Right cardiac atrium (tissue), 5 donors: ENCODE measurements at regions not wholly inside any gene's neighbourhood (a gene's known extent, or its start where the extent isn't known, plus 50 kb on each side); places are given as distances from the start of the nearest gene placed in this dataset.

ENCODE experiments used
- ATAC-seq, 2 donors: fragments of 200-7000 bp; cut with Tn5 transposase; one replicate each; pipeline versions ENCODE4 v1.8.0 to v1.9.1; 2020; ENCODE audit warnings: moderate library complexity in 2 of 2, mild to moderate bottlenecking in 1 of 2
- DNase-seq, 3 donors: peaks; one replicate each; pipeline ENCODE4 v3.0.0-alpha.2; 2020
- H3K27ac ChIP-seq: one replicate; pipeline ENCODE4 v1.5.1; 2013; ENCODE audit warnings: mild to moderate bottlenecking, low read length, control low read depth, moderate library complexity
- H3K27me3 ChIP-seq: one replicate; pipeline ENCODE4 v1.6.1; 2013; ENCODE audit not compliant: control insufficient read depth, insufficient read depth
- H3K4me1 ChIP-seq: one replicate; pipeline ENCODE4 v1.6.1; 2013; ENCODE audit warnings: low read length; ENCODE audit not compliant: control insufficient read depth, insufficient read depth
- H3K4me3 ChIP-seq: one replicate; pipeline ENCODE4 v1.5.1; 2013; ENCODE audit warnings: low read length, control low read depth
- H3K9me3 ChIP-seq: one replicate; pipeline ENCODE4 v1.6.1; 2013; ENCODE audit warnings: low read length; ENCODE audit not compliant: control insufficient read depth
- WGBS: extraction: QIAGEN DNeasy Blood & Tissue Kit; methylation state at CpG from one replicate; pipeline ENCODE4 v1.1.7; 2013; 5-methylcytosine and 5-hydroxymethylcytosine counted together
- intact Hi-C, 4 donors: fragments of 100-400 bp; cut with DNase I; formaldehyde crosslinking; loops; one replicate each; pipeline versions ENCODE4 v1.11.0 to v1.14.0; 2022 to 2023
- donor health status: healthy with polysubstance abuse.
- donor health status: DM: no; HTN: yes; CAD: no.
- donor health status: DM: no; HTN: no; CAD: no.
- donor health status: DM: no; HTN: yes; CAD: no; lungs with severe emphysema.
- donor health status: DM: yes; HTN: yes; CAD: no.

- Histone ChIP-seq H3K27me3 (no peaks in the 10 kb centered on the region), H3K9me3 (no peaks in the 10 kb centered on the region), H3K4me1 (no peaks in the 10 kb centered on the region), H3K4me3 (no peak overlapping the region), H3K27ac (no peak overlapping the region)
- intact Hi-C loops, result no loop called here
- ATAC-seq, result no peak
- 88% methylated on average over 7 of the region's 7 CpGs for WGBS
- no peak for DNase-seq
Measured at GRCh38 chr6:1113916-1114540, 197.9 kb upstream of the FOXQ1 start.

GRCh38 chr6:1111361-1111760, 200.5 kb upstream of the FOXQ1 start:
- ATAC-seq (no peak), DNase-seq (no peak)
- Histone ChIP-seq H3K4me1 (no peaks in the 10 kb centered on the region), H3K27ac (no peak overlapping the region), H3K27me3 (no peaks in the 10 kb centered on the region), H3K4me3 (no peak overlapping the region), H3K9me3 (no peaks in the 10 kb centered on the region)
- WGBS, result 66% methylated on average over 6 of the region's 6 CpGs
- intact Hi-C loops, result no loop called here

GRCh38 chr6:1110941-1111349, 201.0 kb upstream of the FOXQ1 start:
- no peaks in the 10 kb centered on the region for H3K27me3 ChIP-seq
- H3K4me3 ChIP-seq, result no peak overlapping the region
- intact Hi-C loops, result no loop called here
- no peaks in the 10 kb centered on the region for H3K4me1 ChIP-seq
- H3K27ac ChIP-seq, result no peak overlapping the region
- DNase-seq (no peak), ATAC-seq (no peak)
- 74% methylated on average over 12 of the region's 12 CpGs for WGBS
- no peaks in the 10 kb centered on the region for H3K9me3 ChIP-seq

GRCh38 chr6:1110164-1110563, 201.7 kb upstream of the FOXQ1 start:
- DNase-seq (no peak), ATAC-seq (no peak)
- Histone ChIP-seq H3K4me1 (no peaks in the 10 kb centered on the region), H3K27ac (no peak overlapping the region), H3K27me3 (no peaks in the 10 kb centered on the region), H3K9me3 (no peaks in the 10 kb centered on the region), H3K4me3 (no peak overlapping the region)
- intact Hi-C loops, result no loop called here
- 91% methylated on average over 2 of the region's 2 CpGs for WGBS

- no peaks in the 10 kb centered on the region for H3K9me3 ChIP-seq
- H3K4me3 ChIP-seq, result no peak overlapping the region
- no peaks in the 10 kb centered on the region for H3K27me3 ChIP-seq
- intact Hi-C loops, result no loop called here
- H3K27ac ChIP-seq, result no peak overlapping the region
- DNase-seq, result no peak
- no peak for ATAC-seq
- no peaks in the 10 kb centered on the region for H3K4me1 ChIP-seq
- WGBS, result 98% methylated on average over 2 of the region's 2 CpGs
Measured at GRCh38 chr6:1109134-1109533, 202.8 kb upstream of the FOXQ1 start.

- Histone ChIP-seq H3K4me3 (no peak overlapping the region), H3K4me1 (no peaks in the 10 kb centered on the region), H3K27me3 (no peaks in the 10 kb centered on the region), H3K9me3 (no peaks in the 10 kb centered on the region), H3K27ac (no peak overlapping the region)
- ATAC-seq, result no peak
- DNase-seq, result no peak
- intact Hi-C loops, result no loop called here
- 85% methylated on average over 8 of the region's 8 CpGs for WGBS
Measured at GRCh38 chr6:1108198-1108597, 203.7 kb upstream of the FOXQ1 start.

GRCh38 chr6:1107578-1107977, 204.3 kb upstream of the FOXQ1 start:
- Histone ChIP-seq H3K27me3 (no peaks in the 10 kb centered on the region), H3K27ac (no peak overlapping the region), H3K9me3 (no peaks in the 10 kb centered on the region), H3K4me1 (no peaks in the 10 kb centered on the region), H3K4me3 (no peak overlapping the region)
- ATAC-seq (no peak), DNase-seq (no peak)
- 91% methylated on average over 4 of the region's 4 CpGs for WGBS
- intact Hi-C loops, result no loop called here

GRCh38 chr6:1105833-1106400, 206.0 kb upstream of the FOXQ1 start:
- H3K9me3 ChIP-seq, result no peaks in the 10 kb centered on the region
- WGBS, result 72% methylated on average over 7 of the region's 7 CpGs

GRCh38 chr6:1104988-1105670, 206.8 kb upstream of the FOXQ1 start:
- no peaks in the 10 kb centered on the region for H3K4me1 ChIP-seq
- DNase-seq (no peak), ATAC-seq (no peak)
- H3K4me3 ChIP-seq, result no peak overlapping the region
- WGBS, result 66% methylated on average over 8 of the region's 8 CpGs
- no peaks in the 10 kb centered on the region for H3K9me3 ChIP-seq
- H3K27ac ChIP-seq, result no peak overlapping the region
- intact Hi-C loops, result no loop called here
- H3K27me3 ChIP-seq, result no peaks in the 10 kb centered on the region

More at GRCh38 chr6:1105833-1106400, 206.0 kb upstream of the FOXQ1 start:
- intact Hi-C loops, result no loop called here
- DNase-seq, result no peak
- ATAC-seq, result no peak
- Histone ChIP-seq H3K27me3 (no peaks in the 10 kb centered on the region), H3K4me1 (no peaks in the 10 kb centered on the region), H3K4me3 (no peak overlapping the region), H3K27ac (no peak overlapping the region)

GRCh38 chr6:1103945-1104623, 207.8 kb upstream of the FOXQ1 start:
- H3K4me3 ChIP-seq, result no peak overlapping the region
- H3K9me3 ChIP-seq, result no peaks in the 10 kb centered on the region
- DNase-seq (no peak), ATAC-seq (no peak)
- no peaks in the 10 kb centered on the region for H3K27me3 ChIP-seq
- 40% methylated on average over 7 of the region's 7 CpGs for WGBS
- H3K27ac ChIP-seq, result no peak overlapping the region
- no peaks in the 10 kb centered on the region for H3K4me1 ChIP-seq
- intact Hi-C loops, result no loop called here

GRCh38 chr6:1103021-1103420, 208.9 kb upstream of the FOXQ1 start:
- intact Hi-C loops, result no loop called here
- WGBS, result 34% methylated on average over 8 of the region's 8 CpGs
- H3K9me3 ChIP-seq, result no peaks in the 10 kb centered on the region
- H3K27me3 ChIP-seq, result no peaks in the 10 kb centered on the region
- no peaks in the 10 kb centered on the region for H3K4me1 ChIP-seq
- DNase-seq (no peak), ATAC-seq (peak in 1 of 2 donors; percentile 21)
- H3K4me3 ChIP-seq, result no peak overlapping the region
- H3K27ac ChIP-seq, result no peak overlapping the region
